GM10266 (cell line): ENCODE measurements at regions not wholly inside any gene's neighbourhood (a gene's known extent, or its start where the extent isn't known, plus 50 kb on each side); places are given as distances from the start of the nearest gene placed in this dataset.

ENCODE experiments used
- DNase-seq: peaks from one replicate; pipeline ENCODE4 v3.0.0; 2012; ENCODE audit errors: extremely low spot score
- TF ChIP-seq, protein P1 (sequence below): IDR thresholded peaks from 2 replicates; pipeline ENCODE4 v1.5.1; 2012; ENCODE audit warnings: mild to moderate bottlenecking, low read depth; ENCODE audit not compliant: control insufficient read depth, insufficient read depth; ENCODE audit errors: missing control alignments

DNA sequence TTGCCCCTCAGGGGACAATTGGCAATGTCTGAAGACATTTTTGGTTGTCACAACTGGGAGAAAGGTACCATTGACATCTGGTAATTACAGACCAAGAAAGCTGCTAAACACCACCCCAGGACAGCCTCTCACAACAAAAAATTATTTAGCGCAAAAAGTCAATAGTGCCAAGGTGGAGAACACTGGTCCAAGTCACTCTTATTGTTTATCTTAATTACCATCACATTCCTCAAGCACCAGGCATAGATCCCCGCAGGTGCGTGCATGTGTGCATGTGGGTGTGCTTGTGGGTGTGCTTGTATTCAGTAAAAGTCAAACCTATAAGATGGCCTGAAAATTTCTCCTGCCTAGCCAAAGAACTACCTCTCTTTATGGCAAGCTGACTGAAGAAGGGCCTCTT is 74.9 kb upstream of the WDR75 start:
- DNase-seq, result no peak

DNA sequence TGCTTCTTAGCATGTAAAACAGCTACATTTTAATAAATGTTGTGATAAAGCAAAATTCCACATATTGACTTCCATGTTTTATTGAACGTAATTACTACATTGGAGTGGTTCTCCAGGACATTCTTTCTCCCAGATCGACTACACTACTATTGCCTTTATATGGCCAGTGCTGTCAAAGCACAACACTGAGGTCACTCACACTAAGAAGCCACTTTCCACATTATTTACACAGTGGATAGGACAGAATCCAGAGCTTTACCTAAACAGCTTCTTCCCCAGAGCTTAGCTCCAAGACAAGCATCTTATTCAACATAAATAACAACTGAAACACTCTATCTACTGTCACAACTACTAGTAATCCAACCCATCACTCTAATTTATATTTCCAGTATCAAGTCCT is 73.9 kb upstream of the WDR75 start:
- TF ChIP-seq, protein P1, sequence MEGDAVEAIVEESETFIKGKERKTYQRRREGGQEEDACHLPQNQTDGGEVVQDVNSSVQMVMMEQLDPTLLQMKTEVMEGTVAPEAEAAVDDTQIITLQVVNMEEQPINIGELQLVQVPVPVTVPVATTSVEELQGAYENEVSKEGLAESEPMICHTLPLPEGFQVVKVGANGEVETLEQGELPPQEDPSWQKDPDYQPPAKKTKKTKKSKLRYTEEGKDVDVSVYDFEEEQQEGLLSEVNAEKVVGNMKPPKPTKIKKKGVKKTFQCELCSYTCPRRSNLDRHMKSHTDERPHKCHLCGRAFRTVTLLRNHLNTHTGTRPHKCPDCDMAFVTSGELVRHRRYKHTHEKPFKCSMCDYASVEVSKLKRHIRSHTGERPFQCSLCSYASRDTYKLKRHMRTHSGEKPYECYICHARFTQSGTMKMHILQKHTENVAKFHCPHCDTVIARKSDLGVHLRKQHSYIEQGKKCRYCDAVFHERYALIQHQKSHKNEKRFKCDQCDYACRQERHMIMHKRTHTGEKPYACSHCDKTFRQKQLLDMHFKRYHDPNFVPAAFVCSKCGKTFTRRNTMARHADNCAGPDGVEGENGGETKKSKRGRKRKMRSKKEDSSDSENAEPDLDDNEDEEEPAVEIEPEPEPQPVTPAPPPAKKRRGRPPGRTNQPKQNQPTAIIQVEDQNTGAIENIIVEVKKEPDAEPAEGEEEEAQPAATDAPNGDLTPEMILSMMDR, result no peak

More for the DNA sequence above, 74.9 kb upstream of the WDR75 start:
- TF ChIP-seq, protein P1, result no peak

DNA sequence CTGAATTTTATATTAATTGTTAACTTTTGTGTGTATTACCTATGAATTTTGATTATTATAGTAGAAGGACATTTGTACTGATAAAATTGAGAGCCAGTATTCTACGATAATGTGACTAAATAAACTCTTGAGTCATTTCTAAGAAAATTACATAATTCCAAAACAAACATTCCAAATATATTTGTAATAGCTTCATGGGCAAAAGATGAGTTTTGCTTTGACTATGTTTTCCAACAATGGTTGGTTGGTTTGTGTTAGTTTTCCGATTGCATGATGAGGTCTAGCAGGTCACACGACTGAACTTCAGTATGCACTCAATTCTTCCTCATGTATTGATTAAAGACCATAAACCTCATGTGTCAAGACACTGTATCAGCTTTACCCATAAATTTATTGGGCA is 71.7 kb upstream of the WDR75 start:
- TF ChIP-seq, protein P1, result no peak
- no peak for DNase-seq

More for the DNA sequence above, 73.9 kb upstream of the WDR75 start:
- DNase-seq, result no peak

DNA sequence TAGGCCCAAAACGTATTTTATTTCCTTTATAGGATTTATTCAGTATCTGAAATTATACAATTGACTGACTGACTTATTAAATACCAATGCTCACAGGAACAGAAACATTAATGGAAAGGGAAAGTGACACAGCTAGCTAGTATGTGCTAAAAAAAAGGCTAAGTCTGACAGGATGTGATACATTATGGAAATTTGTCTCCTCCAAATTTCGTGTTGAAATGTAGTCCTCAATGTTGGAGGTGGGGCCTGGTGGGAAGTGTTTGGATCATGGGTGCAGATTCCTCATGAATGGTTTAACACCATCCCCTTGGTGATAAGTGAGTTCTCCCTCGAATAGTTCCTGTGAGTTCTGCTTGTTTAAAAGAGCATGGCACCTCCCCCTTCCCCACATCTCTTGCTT is 70.6 kb upstream of the WDR75 start:
- TF ChIP-seq, protein P1, result no peak
- DNase-seq, result no peak

DNA sequence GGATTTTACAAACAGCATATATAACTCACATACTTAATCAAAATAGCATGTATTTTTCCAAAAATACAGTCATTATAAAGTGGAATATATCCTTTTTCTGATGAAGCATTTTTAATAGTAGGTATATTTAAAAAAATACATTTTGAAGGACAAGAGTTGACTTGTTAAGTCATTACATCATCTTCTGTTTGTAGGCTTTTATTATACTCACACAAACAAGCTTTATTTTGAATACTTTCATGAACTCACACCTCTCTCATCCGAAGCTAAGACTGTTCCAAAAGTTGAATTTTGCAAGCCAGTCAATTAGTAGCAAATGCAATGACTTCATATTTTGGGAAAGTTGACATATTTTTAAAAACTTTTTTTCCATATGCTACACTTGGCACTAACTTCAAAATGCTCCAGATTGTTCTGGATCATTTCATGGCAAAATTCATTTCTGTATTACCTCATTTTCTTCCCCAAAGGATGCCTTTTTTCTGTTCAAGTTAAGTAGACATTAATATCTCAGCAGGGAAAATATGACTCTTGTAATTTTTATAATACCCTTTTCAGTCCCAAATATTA is 68.5 kb upstream of the WDR75 start:
- TF ChIP-seq, protein P1, result no peak
- no peak for DNase-seq

DNA sequence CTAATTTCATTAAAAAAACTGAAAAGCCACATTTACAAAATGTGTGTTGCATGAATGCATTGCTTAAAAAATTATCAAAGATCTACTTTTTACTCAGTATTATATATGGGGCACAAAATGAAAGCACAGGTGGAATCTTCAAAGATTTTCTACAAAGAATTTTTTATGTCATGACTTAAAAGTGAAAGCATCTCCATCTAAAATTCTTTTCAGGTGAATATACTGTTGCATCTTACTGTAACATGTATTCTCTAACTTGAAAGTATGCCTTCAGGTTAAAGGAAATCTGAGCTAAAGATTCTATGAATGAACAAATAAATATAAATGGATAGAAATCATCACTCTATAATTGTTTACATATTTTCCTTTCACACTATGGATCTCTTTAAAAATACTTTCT is 66.8 kb upstream of the WDR75 start:
- DNase-seq, result no peak
- TF ChIP-seq, protein P1, result no peak

DNA sequence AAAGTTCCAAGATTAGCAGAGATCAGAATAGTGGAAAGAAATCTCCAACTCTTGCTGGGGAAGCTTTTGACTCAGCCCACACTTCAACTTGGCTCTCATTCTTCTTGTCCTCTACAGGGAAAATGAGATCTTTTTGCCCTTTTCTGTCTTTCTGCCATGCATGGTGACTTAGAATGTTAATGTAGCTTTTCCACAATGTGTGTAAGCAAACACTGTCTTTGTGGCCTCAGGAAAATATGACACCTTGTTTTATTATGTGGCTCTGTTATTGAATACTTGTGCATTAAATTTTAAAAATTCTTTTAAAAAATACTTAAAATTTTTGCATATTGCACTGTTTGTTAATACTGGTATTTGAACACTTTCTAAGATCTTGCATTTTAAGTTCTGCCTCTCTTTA is 65.4 kb upstream of the WDR75 start:
- no peak for DNase-seq
- TF ChIP-seq, protein P1, result no peak
